Left renal cortex interstitium (tissue), 4 donors: ENCODE measurements at regions not wholly inside any gene's neighbourhood (a gene's known extent, or its start where the extent isn't known, plus 50 kb on each side); places are given as distances from the start of the nearest gene placed in this dataset.

Experiments
- DNase-seq, 4 donors: peaks; one replicate each; pipeline ENCODE4 v3.0.0-alpha.2; 2013; ENCODE audit warnings: low read depth in 4 of 4, low spot score in 2 of 4, missing footprints in 1 of 4

DNA sequence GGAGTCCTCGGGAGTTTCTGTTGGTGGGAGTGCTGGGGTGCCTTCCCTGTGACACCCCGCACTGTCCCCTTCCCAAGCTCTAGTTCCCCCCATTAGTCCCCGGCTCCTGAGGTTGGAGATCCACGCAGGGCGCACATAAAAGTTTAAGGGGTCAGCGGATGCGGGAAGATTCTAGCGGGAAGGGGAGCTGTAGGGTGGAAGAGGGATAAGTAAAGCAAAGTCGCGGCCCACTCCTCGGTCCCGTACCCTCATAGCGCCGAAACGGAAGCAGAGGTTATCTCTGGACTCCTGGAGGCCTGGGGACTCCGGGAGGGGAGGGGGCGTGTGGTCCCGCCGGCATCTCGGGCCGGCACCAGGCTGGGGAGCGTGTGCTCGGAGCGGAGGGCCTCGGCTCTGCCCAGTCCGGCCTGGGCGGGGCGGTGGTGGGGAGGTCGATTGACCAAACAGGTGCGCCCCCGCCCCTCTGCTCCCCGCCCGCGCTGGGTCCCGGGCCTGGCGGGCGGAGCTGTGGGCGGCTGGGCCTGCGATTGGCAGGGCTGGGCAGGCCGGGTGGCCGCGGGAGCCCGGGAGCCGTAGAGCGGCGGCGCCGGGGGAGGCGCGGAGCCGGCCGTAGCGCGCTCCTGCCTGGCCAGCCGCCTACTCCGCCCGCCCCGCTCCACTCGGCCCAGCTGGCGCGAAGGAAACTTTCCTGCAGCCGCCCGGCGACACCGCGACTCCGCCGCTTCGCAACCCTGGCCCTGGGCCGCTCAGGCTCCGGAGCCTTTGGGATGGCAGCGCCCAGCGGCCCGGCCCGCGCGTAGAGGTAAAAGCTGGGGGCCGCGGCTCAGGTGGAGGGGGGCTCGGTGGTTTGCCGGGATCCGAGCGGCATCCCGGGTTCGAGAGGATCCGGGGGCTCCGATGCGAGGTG, 52.2 kb upstream of the DAB2IP start:
- DNase-seq, result no peak

DNA sequence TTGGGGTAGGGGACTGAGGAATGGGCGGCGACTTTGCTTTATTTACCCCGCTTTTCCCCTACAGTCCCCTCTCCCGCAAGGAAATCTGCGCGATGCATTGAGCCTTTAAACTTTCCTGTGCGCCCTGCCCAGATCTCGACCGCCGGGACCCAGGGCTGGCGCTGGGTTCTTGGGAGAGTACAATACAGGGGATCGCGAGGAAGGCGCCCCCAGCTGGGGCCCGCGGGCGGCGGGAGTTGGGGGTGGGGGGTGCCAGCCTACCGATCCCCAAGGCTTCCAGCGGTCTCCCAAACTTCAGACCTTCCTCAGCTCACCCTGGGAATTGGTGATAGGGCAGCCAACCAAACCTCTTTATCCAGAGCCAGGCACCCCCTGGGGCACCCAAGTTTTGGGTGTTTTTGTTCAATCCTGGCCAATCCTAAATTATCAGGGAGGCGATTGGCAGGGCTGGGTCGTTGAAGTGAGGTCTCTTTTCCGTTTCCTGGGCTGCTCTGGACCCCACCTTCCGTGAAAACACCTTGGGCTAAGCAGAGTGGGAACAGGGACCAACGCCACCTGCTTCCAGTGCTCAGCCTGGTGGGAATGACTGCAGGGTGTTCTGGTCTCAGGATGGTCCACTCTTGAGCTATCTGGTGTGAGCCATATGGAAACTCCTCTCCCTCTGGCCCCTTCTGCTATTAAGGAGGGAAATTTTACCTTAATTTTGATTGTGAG, 51.4 kb upstream of the DAB2IP start:
- DNase-seq, result no peak

DNA sequence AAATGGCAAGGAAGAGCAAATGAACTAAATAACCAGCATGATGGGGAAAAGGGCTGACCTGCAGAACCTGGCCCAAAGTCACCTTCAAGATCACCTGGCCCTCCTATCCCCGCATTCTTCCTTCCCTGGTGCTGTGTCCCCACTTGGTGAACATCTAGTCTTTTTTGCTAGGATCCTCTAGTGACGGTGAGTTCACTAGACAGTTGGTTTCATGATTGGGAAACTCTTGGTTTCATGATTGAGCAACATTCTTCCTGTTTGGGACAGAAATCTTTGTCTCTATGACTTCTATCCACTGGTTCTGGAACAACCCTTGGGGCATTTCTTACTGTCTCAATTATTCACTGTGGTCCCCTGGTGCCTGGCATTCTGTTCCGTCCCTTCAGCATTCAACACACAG, 50.2 kb upstream of the DAB2IP start:
- DNase-seq, result no peak
